Suppressor macrophage (primary cell): ENCODE measurements at regions not wholly inside any gene's neighbourhood (a gene's known extent, or its start where the extent isn't known, plus 50 kb on each side); places are given as distances from the start of the nearest gene placed in this dataset.
"Not testable (repeated sequence)": the region's sequence is repeated elsewhere in the genome, so short reads cannot be mapped to it uniquely, and the experiment has no call there.

Experiments
- DNase-seq, 4 experiments: peaks; one replicate each; pipeline ENCODE4 v3.0.0-alpha.2; 2020 to 2022

GRCh38 chr6:121932076-121932991, 467.1 kb upstream of the HSF2 start:
- no peak for DNase-seq

GRCh38 chr6:121934451-121934850, 465.0 kb upstream of the HSF2 start:
- DNase-seq: no peak

GRCh38 chr6:121940728-121941127, 458.7 kb upstream of the HSF2 start:
- DNase-seq: no peak

GRCh38 chr6:121944354-121944753, 455.1 kb upstream of the HSF2 start:
- no peak for DNase-seq

- no peak for DNase-seq
These were observed 448.3 kb upstream of the HSF2 start for GRCh38 chr6:121951123-121951522.

GRCh38 chr6:121951918-121952379, 447.5 kb upstream of the HSF2 start:
- DNase-seq: no peak

- not testable (repeated sequence) for DNase-seq
These were observed 444.1 kb upstream of the HSF2 start for GRCh38 chr6:121955401-121955800.

- no peak for DNase-seq
These were observed 442.7 kb upstream of the HSF2 start for GRCh38 chr6:121956782-121957181.

GRCh38 chr6:121959501-121959900, 440.0 kb upstream of the HSF2 start:
- DNase-seq: no peak

- no peak for DNase-seq
These were observed 437.8 kb upstream of the HSF2 start for GRCh38 chr6:121961619-121962125.

- no peak for DNase-seq
These were observed 435.6 kb upstream of the HSF2 start for GRCh38 chr6:121963826-121964225.

- no peak for DNase-seq
These were observed 433.7 kb upstream of the HSF2 start for GRCh38 chr6:121965739-121966138.

GRCh38 chr6:121967631-121968030, 431.8 kb upstream of the HSF2 start:
- no peak for DNase-seq

- no peak for DNase-seq
These were observed 427.5 kb upstream of the HSF2 start for GRCh38 chr6:121971931-121972335.

- DNase-seq: no peak
These were observed 414.5 kb upstream of the HSF2 start for GRCh38 chr6:121984956-121985355.

- DNase-seq: no peak
These were observed 406.1 kb upstream of the HSF2 start for GRCh38 chr6:121993362-121993761.

- no peak for DNase-seq
These were observed 404.5 kb upstream of the HSF2 start for GRCh38 chr6:121994919-121995318.

- DNase-seq: no peak
These were observed 400.8 kb upstream of the HSF2 start for GRCh38 chr6:121998631-121999030.

GRCh38 chr6:121999456-122000065, 399.9 kb upstream of the HSF2 start:
- no peak for DNase-seq

GRCh38 chr6:122005661-122006060, 393.8 kb upstream of the HSF2 start:
- DNase-seq: no peak

- no peak for DNase-seq
These were observed 392.1 kb upstream of the HSF2 start for GRCh38 chr6:122007339-122007738.

- no peak for DNase-seq
These were observed 391.1 kb upstream of the HSF2 start for GRCh38 chr6:122008101-122008999.

- no peak for DNase-seq
These were observed 390.5 kb upstream of the HSF2 start for GRCh38 chr6:122009000-122009350.
